Stimulated activated CD4-positive, alpha-beta T cell treated with anti-CD3 and anti-CD28 coated beads, Interleukin-12 subunit alpha, Interleukin-12 subunit beta, amount 100 ng/mL, for 4 hours (primary cell): ENCODE measurements at regions not wholly inside any gene's neighbourhood (a gene's known extent, or its start where the extent isn't known, plus 50 kb on each side); places are given as distances from the start of the nearest gene placed in this dataset.

ENCODE experiments used
- DNase-seq: peaks from one replicate; pipeline ENCODE4 v3.0.0-alpha.2; 2020

GRCh38 chr10:83253011-83253671 lies 886.2 kb upstream of the GHITM start:
- DNase-seq: no peak

- no peak for DNase-seq
These were observed 884.6 kb upstream of the GHITM start for GRCh38 chr10:83254698-83255097.

- DNase-seq: no peak
These were observed 876.9 kb upstream of the GHITM start for GRCh38 chr10:83262434-83262833.

- no peak for DNase-seq
These were observed 866.5 kb upstream of the GHITM start for GRCh38 chr10:83272666-83273434.

GRCh38 chr10:83274088-83274487 lies 865.2 kb upstream of the GHITM start:
- DNase-seq: no peak

GRCh38 chr10:83276971-83277370 lies 862.3 kb upstream of the GHITM start:
- no peak for DNase-seq

- DNase-seq: no peak
These were observed 856.2 kb upstream of the GHITM start for GRCh38 chr10:83283151-83283550.

GRCh38 chr10:83287374-83287773 lies 851.9 kb upstream of the GHITM start:
- DNase-seq: no peak

- DNase-seq: no peak
These were observed 849.9 kb upstream of the GHITM start for GRCh38 chr10:83289373-83289772.

- no peak for DNase-seq
These were observed 849.4 kb upstream of the GHITM start for GRCh38 chr10:83289948-83290347.

GRCh38 chr10:83301732-83302131 lies 837.6 kb upstream of the GHITM start:
- no peak for DNase-seq

GRCh38 chr10:83302623-83303022 lies 836.7 kb upstream of the GHITM start:
- no peak for DNase-seq

- DNase-seq: no peak
These were observed 828.6 kb upstream of the GHITM start for GRCh38 chr10:83310688-83311087.

- DNase-seq: no peak
These were observed 826.7 kb upstream of the GHITM start for GRCh38 chr10:83312570-83312969.

GRCh38 chr10:83332690-83333089 lies 806.6 kb upstream of the GHITM start:
- DNase-seq: no peak

- DNase-seq: no peak
These were observed 805.7 kb upstream of the GHITM start for GRCh38 chr10:83333566-83333965.

- no peak for DNase-seq
These were observed 795.6 kb upstream of the GHITM start for GRCh38 chr10:83343676-83344075.

GRCh38 chr10:83346266-83346910 lies 792.9 kb upstream of the GHITM start:
- no peak for DNase-seq

- no peak for DNase-seq
These were observed 786.7 kb upstream of the GHITM start for GRCh38 chr10:83352588-83352987.

GRCh38 chr10:83354456-83354855 lies 784.9 kb upstream of the GHITM start:
- DNase-seq: no peak

GRCh38 chr10:83357004-83357403 lies 782.3 kb upstream of the GHITM start:
- DNase-seq: no peak

GRCh38 chr10:83357627-83358026 lies 781.7 kb upstream of the GHITM start:
- DNase-seq: no peak

- no peak for DNase-seq
These were observed 772.3 kb upstream of the GHITM start for GRCh38 chr10:83367036-83367435.
